Inflammatory macrophage (primary cell): ENCODE measurements at regions not wholly inside any gene's neighbourhood (a gene's known extent, or its start where the extent isn't known, plus 50 kb on each side); places are given as distances from the start of the nearest gene placed in this dataset.

Experiments
- DNase-seq, 2 donors: peaks; one replicate each; pipeline ENCODE4 v3.0.0-alpha.2; 2020 to 2022

DNA sequence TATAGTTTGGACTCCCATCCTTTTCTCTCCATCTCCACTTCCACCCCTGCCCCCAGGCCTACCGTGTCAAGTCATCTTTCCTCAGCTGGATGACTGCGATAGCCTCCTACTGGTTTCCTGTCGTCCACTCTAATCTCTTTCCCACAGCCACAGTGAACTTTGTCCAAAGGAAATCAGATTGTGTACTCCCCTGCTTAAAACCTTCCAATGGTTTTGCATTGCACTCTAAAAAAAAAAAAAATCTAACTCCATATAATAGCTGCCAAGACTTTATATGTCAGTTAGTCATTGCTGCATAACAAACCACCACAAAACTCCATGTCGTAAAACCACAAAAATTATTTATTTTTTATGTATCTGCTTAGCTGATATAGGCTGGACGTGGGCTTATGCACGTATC is 160.2 kb upstream of the CCDC68 start:
- DNase-seq = no peak

DNA sequence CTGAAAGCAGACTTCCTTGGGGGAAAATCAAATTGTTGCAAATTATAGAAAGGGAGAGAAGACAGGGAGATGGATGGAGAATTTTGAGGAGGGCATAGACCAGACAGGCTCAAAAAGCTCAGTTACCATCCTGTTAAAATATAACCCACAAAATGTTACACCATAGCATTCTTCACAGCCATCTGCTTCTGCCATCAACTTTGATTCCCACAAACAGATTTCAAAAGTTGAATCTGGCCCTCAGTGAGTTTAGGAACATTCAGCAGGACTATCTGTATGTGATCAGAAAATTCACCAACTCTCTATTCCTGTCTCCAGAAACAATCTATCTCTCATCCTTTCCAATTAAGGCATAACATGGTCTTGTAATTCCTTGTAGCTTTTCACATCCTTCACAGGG is 159.8 kb upstream of the CCDC68 start:
- DNase-seq = no peak

DNA sequence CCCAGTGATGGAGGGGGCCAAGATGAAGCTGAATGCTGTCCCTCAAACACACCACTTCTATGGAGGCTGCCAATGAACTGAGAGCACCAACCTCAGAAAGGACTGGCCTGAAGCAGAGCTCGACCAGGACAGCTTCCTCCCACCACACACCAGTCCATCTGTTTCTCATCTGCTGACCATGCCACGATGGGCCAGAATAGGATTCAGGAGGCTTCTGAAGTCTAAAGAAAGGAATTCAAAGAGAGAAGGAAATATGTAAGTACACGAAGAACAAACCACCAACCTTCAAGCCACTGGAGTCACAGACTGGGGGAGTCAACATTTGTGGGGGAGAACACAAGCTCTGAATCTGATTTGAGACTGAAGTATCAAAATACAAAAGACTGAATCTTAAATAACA is 157.6 kb upstream of the CCDC68 start:
- DNase-seq = no peak

DNA sequence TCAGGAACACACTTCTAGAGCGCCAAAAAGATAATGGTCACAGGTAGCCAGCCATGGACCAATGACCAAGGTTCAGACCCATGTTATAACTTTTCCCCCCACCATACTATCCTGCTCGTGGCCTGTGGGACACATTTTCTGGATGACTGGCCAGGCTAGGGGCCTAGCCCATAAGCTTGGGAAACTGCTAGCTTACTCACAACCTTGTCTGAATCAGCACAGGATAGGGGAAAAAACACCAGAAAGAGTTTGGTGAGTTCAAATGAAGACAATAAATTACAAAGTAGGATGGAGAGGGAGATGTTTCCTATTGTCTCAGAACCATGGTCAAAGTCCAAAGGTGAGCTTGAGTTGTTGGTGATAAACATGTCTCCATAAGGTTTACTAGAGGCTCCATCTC is 156.3 kb upstream of the CCDC68 start:
- no peak for DNase-seq

DNA sequence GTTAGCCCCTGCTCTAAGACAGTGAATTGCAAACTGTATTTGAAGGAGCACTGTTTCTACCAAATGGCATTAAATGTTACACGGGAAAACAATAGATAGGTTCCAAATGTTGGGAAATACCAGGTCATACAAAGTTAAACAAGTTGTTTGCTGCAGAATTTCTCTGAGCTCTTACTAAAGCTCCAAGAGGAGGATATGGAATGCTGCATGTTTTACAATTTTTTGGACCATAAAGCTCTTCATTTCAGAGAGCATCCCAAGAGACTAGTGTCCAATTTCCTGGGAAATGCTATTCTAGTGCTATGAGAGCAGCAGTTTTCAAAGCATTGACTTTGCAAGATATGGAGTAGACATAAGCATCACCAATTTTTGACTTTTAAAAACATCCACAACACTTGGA is 155.6 kb upstream of the CCDC68 start:
- no peak for DNase-seq

DNA sequence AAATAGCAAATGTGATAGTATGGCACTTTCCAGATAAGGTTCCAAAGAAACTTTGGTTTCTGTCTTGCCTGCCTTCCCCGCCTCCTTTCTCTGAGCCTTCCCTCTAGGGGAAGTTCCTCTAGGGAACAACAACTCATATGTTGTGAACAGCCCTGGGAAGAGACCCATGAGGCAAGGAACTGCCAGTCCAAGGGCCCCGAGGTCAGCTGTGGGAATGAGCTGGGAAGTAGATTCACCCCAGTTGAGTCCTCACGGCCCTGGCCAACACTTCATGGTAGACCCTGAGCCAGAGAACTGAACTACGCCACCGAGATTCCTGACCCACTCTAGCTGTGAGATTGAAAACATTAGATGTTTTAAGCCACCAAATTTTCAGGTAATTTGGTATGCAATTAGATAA is 154.5 kb upstream of the CCDC68 start:
- no peak for DNase-seq

DNA sequence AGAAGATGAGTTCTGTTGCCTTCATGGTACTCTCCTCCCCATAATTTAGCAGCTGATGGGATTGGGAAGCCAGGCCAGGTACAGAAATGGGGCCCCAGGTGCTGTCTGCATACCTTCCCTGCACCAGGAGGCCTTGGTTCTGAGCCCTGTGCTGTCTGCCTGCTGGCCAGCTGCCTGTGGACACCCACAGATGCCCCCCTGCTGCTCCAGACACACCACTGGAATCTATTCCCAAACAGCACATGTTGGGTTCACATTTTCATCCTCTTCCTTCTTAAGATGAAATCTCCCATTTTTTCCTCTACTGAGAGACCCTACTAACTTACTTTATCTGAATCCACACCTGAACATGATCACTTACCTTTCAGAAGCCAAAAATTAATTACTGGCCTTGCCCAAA is 152.0 kb upstream of the CCDC68 start:
- no peak for DNase-seq

DNA sequence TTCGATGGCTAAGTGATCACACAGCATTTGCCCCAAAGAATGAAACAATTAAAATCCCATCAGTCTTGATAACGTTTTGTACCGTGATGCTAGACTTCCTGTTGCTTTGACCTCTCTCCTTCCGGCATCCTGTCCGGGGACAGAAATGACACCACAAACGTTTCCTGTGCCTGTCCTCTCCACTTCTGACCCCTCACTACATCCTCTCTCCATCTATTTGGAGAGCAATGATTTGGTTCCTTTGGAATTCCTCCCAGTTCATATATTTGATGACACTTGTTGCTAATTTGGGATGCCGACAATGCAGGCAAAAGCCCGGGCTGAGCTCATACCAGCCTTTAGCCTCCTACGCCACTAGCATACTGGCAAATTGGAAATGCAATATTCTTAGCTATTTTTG is 151.2 kb upstream of the CCDC68 start:
- DNase-seq = no peak

DNA sequence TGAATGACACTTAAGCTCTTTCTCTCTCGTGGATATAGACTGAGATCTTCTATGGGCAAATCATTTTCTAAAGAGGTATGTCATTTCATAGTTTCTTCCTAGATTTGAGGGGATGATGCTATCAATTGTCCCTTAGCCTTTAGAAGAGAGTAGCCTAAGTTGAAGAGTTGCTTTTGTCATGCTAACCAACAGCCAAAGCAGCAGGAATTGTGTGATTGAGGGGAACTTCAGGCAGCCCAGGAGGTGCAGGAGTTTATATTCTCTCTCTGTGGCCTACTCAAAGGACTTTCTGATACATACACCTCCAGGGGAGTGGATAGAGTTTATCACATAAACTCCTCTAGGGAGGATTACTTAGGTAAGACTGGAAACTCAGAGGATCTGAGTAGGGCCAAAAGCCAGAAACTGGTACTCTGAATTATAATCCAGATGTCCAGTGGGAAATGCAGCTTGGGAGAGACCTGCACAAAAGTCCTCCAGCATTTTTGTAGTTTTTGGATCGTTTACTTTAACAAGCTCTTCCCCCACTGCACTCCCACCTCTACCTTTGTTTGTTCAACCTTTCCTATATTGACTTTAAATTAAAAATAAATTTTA is 150.7 kb upstream of the CCDC68 start:
- DNase-seq = no peak

DNA sequence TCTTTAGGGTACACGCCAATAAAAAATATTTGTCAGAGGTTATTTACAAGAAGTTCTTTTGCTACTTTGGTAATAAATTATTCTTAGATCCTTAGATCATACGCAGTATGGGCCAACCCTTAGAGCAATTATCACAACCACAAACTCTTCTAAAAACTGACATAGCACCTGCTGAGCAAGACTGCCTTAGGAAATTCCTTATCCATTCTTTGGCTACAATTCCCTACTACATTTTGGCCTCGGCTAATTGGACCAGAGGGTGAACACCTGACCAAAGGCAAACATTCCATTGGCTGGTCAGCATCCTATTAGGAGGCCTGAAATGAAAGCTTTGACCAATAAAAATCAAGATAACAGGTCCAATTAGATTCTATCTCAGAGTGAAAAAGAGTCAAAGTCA is 147.6 kb upstream of the CCDC68 start:
- DNase-seq = no peak

DNA sequence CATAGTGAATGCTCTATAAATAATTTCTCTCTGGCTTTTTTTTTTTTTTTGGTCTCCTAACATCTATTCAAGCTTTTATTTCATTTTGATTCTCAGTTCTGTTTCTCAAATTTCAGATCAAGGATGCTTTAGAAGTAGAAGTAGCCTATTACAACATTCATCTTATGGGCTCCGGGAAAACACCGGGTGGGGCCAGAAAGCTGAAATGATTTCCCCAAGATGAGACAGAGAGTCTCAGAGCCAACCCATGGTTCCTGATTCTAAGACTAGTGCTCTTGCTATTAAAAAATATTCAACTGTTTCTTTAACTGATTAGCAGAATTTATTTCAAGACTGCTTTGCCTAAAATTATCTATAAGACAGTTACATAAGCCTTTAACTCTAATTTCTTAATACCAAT is 147.2 kb upstream of the CCDC68 start:
- no peak for DNase-seq

DNA sequence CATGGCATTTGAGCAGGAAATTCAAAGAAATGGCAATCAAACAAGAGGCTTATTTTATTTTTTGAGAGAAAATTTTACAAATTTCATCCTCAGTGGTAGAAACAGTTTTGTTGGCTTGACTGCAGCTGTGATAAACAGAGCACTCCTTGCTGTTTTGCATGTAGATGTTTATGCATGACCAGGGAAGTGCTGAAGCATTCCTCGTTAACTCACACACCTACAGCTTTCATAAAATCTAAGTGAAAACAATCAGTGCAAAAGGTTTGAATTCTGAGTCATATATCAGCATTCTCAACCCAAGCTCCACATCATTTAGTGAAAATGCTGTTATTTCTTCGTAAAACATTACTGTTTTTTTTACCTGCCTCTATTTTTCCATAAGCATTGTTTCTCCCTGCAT is 146.6 kb upstream of the CCDC68 start:
- DNase-seq = no peak

DNA sequence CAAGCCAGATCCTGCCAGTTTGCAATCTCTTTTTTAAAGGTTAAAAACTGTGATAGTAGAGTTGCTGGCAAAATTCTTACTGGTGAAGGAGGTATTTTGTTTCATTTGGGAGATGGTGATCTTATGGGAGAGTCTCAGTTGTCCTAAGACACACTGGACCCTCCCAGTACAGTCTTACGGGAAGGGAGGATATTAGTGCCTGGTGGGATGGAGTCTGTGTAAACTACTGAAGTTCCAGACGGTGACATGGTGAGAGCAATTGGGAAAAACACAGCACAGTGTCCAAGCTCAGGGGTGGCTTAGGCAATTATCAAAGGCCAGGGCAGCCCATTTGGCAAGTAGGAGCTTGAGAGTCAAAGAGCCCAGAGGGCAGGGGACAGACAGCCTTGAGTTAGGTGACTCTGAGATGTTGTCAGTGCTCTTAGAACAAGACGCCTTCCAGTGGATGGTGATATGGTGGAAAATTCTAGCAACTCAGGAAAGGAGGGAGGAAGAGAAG is 143.7 kb upstream of the CCDC68 start:
- no peak for DNase-seq

DNA sequence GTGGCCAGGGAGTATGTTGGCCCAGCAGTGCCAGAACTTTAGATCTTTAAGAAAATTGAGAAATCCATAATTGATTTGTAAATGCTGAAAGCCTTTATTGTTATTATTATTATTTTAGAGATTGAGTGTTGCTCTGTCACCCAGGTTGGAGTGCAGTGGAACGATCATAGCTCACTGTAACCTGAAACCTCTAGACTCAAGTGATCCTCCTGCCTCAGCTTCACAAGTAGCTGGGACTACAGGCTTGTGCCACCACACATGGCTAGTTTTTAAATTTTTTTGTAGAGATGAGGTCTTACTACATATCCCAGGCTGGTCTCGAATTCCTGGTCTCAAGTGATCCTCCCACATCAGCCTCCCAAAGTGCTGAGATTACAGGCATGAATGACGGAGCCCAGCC is 143.2 kb upstream of the CCDC68 start:
- DNase-seq = no peak

DNA sequence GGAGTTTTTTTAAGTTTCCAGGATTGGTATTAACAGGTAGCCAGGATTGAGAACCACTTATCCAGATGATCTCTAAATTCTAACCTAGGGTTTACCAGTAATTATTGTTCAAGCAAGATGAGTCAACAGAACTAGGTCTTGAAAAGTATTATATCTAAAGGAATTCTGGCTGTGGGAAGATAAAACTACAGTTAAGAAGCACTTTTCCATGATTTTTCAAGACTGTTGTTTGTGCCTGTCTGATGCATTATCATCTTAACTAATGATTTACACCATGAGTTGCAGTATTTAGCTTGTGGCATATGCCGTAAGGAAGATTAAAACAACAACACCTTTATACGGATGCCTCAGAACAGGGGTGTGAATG is 142.2 kb upstream of the CCDC68 start:
- no peak for DNase-seq

DNA sequence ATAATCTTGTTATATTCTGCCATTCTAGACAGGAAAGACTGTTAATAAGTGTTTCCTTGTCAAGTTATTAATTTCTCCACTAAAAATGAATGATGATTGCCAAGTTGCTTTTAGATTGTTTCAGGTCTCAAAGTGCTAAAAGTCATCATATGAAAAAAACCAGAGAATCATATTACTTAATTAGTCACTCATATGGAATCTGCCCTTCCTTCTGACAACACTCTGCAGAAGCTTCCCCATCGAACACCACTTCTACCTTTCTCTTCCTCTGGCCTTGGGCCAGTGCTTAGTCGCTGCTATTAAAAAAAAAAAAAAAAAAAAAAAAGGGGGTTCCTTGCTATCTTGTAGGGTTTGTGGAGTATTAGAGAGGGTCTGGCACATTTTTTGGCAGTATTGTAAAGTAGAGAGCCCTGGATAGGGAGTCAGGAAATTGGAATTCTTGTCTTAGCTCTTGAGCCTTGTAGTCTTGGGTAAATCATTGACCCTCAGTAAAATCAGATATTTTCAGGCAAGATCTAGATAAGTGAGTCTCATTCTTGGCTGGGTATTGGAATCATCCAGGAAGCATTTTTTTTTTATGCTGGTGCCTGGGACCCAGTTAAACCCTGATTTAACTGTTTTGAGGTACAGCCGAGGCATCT is 141.7 kb upstream of the CCDC68 start:
- no peak for DNase-seq

DNA sequence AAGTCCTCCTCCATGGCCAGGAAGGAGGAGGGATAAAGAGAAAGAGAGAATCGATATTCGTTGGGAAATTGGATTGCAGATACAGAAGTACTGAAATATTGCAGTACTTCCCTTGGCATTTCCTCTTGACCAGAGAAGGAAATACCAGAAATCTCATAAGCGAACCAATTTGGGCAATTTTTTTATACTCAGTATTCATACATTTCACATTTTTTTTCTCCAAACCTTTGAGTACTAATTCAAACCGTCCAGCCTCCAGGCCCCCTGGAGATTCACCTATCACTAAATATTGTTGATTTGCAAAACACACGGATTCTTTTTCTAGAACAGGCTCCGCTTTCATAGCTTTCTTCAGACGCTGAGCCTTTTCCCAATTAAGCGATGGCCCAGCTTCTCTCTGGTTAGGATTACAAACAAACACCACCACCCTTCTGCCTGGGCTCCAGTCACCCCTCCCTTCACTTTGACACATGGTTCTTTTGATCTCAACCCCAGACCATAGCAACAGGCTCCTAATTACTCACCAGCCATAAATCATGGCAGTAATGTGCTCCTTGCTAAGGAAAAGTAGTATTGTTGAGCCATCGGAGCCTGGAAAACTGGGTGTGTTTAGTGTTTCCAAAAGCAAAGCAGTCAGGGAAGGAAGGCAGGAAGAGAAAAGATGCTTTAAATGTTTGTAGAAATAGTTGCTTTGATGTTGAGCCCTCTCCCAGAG is 138.4 kb upstream of the CCDC68 start:
- no peak for DNase-seq

DNA sequence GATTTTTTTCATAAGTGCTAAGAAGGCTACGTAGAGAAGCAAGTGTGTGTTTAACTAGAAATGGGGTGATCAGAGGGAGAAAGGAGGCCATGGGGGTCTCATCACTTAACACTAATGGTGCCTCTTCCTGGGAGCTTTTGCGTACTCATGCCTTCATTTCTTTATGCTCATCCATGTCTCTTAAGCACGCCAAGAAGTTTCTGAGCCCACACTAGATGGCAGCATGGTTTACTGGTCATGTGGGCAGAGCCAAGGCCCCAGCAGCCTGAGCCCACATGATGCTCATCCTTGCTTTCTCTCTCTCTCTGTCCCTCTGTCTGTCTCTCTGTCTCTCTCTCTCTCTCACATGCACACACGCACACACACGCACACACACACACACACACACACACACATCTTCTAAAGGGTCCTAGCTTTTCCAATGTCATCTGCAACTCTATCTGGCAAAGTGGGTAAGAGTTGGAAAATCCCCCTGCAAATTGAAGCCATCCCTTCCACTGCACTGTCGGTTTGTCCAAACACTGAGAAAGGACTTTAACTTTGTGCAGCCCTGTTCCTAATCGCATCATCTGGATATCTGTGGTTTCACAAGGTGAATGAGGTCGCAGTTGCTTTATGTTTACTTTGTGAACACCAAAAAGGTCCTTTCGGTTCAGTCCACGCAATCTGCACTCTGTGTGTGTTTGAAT is 137.1 kb upstream of the CCDC68 start:
- peak in 1 of 2 donors; percentile 0 for DNase-seq

DNA sequence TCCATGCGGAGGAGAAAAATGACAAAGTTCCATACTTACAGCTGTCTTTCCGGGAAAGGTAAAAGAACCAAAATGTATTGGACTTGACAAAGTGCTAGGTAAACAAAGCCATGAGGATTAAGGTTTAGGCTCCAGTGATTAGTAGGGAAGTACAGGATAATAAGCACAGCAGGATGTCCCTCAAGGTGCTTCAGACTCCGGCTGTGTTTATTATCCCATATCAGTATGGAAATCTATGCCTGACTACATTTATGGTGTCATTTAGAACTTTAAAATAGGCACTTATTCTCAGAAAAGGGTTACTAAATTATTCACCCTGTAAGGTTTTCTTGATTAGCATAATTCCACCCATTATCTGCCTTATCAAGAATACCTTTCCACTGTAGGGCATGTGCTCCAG is 136.3 kb upstream of the CCDC68 start:
- no peak for DNase-seq

DNA sequence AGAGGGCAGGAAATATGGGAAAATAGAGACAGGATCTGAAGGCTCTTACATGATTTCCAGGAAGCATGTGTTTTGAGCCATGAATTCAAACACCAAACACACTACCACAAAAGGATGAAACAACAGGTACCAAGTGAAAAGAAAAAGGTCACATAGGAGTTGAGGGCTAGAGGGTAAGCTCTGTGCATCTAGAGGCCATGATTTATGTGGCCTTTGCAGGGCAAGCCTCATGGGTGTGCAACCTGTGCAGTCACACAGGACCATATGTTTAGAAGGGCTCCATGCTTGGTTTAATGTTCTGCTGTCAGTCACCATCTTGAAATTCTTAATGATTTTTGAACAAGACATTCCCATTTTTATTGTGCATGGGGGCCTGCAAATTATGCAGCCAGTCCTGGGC is 134.5 kb upstream of the CCDC68 start:
- DNase-seq = no peak

DNA sequence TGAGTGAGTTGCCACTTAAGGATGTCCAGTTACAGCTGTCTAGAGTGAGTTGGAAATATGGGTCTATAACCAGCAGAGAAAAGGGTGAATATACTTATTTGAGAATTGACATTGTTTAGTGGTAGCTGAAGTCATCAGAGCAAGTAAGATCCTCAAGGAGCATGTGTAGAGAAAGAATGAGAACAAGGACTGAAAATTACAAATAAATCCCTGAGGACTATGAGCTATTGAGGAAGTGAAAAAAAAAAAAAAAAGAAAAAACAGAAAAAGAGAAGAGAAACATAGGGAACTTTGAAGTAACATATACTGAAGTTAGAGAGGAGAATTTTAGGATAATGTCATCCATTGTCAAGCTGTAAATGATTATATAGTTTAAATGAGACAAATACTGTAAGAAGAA is 134.0 kb upstream of the CCDC68 start:
- DNase-seq = no peak

DNA sequence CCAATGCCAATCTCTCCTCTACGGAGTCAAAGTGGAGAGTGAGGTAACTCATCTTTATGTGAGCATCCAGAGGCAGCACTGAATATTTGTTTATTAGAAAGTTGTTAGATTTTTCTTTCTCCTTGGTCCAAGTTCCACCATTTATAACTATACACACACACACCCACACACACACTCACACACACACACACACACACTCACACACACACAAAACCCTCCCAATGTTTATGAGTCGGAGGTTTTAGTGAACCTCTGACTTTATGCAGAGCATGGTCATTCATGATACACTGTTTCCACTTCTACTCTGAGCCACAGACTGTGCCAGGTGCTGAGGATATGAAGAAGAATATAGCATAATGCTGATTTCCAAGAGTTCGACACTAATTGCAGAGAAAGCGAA is 132.9 kb upstream of the CCDC68 start:
- no peak for DNase-seq

DNA sequence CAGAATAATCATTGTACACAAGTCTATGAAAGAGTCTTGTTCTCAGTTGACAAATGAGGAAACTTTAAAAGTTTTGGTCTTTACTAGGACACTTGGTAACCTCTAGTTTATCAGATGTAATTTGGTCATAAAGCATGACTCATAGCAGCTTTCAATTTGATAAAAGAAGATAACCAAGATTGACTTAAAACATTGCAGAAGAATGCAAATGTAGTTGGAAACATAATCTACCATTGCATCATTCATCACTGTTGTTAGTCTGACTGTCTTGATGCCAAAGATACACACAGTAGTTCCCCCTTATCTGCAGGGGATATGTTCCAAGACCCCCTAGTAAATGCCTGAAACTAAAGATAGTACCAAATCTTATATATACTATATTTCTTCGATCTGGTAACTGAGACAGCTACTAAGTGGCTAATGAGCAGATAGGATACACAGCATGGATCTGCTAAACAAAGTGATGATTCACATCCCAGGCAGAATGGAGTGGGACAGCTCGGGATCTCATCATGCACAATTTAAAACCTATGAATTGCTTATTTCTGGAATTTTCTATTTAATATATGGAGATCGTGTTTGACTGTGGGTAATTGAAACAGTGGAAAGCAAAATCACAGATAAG is 131.4 kb upstream of the CCDC68 start:
- no peak for DNase-seq
